ENCODE measurements at regions not wholly inside any gene's neighbourhood (a gene's known extent, or its start where the extent isn't known, plus 50 kb on each side); places are given as distances from the start of the nearest gene placed in this dataset.

- TF ChIP-seq POLR2AphosphoS5 (IDR thresholded peaks at IDR 0.05) (no peak), CTCF (IDR thresholded peaks at IDR 0.05) (no peak), POLR2A (IDR thresholded peaks at IDR 0.05) (no peak), EP300 (IDR thresholded peaks at IDR 0.05) (no peak)
Observed at GRCh38 chr6:115706324-115706723, 354.4 kb downstream of the FRK start.
